Transverse colon (tissue), 4 donors: ENCODE measurements at regions not wholly inside any gene's neighbourhood (a gene's known extent, or its start where the extent isn't known, plus 50 kb on each side); places are given as distances from the start of the nearest gene placed in this dataset.

ENCODE experiments used
- DNase-seq: peaks from one replicate; pipeline ENCODE4 v3.0.0-alpha.2; 2019
- H3K27ac ChIP-seq, 4 donors: fragments of 200-600 bp; sonication (generic); 2 replicates each; pipeline ENCODE4 v1.5.1; 2016 to 2018; ENCODE audit warnings: inconsistent platforms in 4 of 4
- H3K27me3 ChIP-seq: fragments of 200-600 bp; sonication (generic); 2 replicates; pipeline ENCODE4 v1.5.1; 2017; ENCODE audit warnings: inconsistent platforms
- H3K36me3 ChIP-seq, 4 donors: fragments of 200-600 bp; sonication (generic); 2 replicates each; pipeline ENCODE4 v1.5.1; 2017 to 2019; ENCODE audit warnings: inconsistent platforms in 4 of 4
- H3K4me1 ChIP-seq, 4 donors: fragments of 200-600 bp; sonication (generic); 2 replicates each; pipeline ENCODE4 v1.5.1; 2017 to 2020; ENCODE audit warnings: inconsistent platforms in 4 of 4
- H3K4me3 ChIP-seq, 4 donors: fragments of 200-600 bp; sonication (generic); 1 replicate in 1 of 4; 2 replicates in 3 of 4; pipeline versions ENCODE4 v1.5.1 to v1.6.1; 2017 to 2019; ENCODE audit warnings: inconsistent platforms in 4 of 4
- H3K9me3 ChIP-seq, 2 donors: fragments of 200-600 bp; sonication (generic); 2 replicates each; pipeline ENCODE4 v1.5.1; 2017 to 2019; ENCODE audit warnings: inconsistent platforms in 2 of 2
- CTCF ChIP-seq, 5 experiments: fragments of 200-600 bp in 3 of 5; fragments of 450-650 bp in 2 of 5; sonication (generic) in 3 of 5; IDR thresholded peaks; 1 replicate in 2 of 5; 2 replicates in 3 of 5; pipeline ENCODE4 v1.5.1; 2016 to 2017; ENCODE audit warnings: antibody characterized with exemption in 5 of 5, inconsistent platforms in 3 of 5, mild to moderate bottlenecking in 2 of 5, moderate library complexity in 1 of 5
- EP300 ChIP-seq: sonication (generic); formaldehyde crosslinking; IDR thresholded peaks from one replicate; pipeline ENCODE4 v1.6.1; 2017; ENCODE audit warnings: antibody characterized with exemption, low read depth
- POLR2A ChIP-seq: fragments of 450-650 bp; IDR thresholded peaks from one replicate; pipeline ENCODE4 v1.6.1; 2016; ENCODE audit warnings: antibody characterized with exemption, mild to moderate bottlenecking, moderate library complexity
- POLR2AphosphoS5 ChIP-seq, 3 donors: sonication (generic); formaldehyde crosslinking; IDR thresholded peaks; one replicate each; pipeline ENCODE4 v1.6.1; 2016; ENCODE audit warnings: antibody characterized with exemption in 3 of 3
- WGBS, 2 donors: methylation state at CpG; one replicate each; pipeline ENCODE4 v1.1.5; 2018; ENCODE audit warnings: low coverage in 1 of 2; 5-methylcytosine and 5-hydroxymethylcytosine counted together
- in situ Hi-C, 4 donors: fragments of 200-750 bp; cut with MboI; loops; one replicate each; pipeline versions ENCODE4 v1.15.0 to v1.15.1; 2017; ENCODE audit warnings: low sequenced_read_pairs in 3 of 4, low pct_ligation_motif_present in 1 of 4, low pct_unique_long_range_greater_than_20kb in 1 of 4
- intact Hi-C: fragments of 100-400 bp; cut with DNase I; formaldehyde crosslinking; loops from one replicate; pipeline ENCODE4 v1.15.1; 2023; ENCODE audit warnings: low total_unique reads

DNA sequence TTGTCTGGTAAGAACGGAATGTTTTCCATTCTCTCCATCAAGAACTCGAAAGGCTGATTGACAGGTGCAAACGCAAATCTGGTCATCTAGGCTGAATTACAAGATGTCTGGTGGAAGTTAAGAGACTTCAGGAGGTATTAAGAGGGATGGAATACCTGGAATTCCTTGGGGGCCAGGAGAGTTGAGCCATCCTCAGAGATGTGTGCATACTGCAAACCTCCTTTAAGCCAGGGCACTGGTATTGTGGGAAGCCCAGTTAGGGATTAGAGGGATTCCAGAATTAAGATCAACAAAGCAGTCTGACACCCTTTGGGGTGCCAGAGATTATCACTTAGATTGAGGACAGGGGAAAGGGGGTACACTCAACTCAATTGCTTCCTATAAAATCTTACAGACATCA is 151.4 kb downstream of the VCX3A start:
- no peaks in the 10 kb centered on the region for H3K27me3 ChIP-seq
- no peaks in the 10 kb centered on the region for H3K36me3 ChIP-seq
- DNase-seq, result no peak
- no peak for TF ChIP-seq CTCF (IDR thresholded peaks at IDR 0.05)
- TF ChIP-seq POLR2AphosphoS5 (IDR thresholded peaks at IDR 0.05), result no peak
- no peak for TF ChIP-seq POLR2A
- no peak for TF ChIP-seq EP300
- in situ Hi-C loops, result no loop called here
- no peak overlapping the region for H3K4me3 ChIP-seq
- H3K9me3 ChIP-seq, result no peaks in the 10 kb centered on the region
- H3K27ac ChIP-seq, result no peak overlapping the region
- WGBS, 2 donors, result 67% methylated on average over 3 of the region's 3 CpGs; no CpG with 5 or more reads in 1 of the 2 donors
- intact Hi-C loops, result loop anchor here (10.0 kb wide), 1 partner anchor 49 kb away; no protein-coding TSS in a partner anchor
- H3K4me1 ChIP-seq, result no peaks in the 10 kb centered on the region

DNA sequence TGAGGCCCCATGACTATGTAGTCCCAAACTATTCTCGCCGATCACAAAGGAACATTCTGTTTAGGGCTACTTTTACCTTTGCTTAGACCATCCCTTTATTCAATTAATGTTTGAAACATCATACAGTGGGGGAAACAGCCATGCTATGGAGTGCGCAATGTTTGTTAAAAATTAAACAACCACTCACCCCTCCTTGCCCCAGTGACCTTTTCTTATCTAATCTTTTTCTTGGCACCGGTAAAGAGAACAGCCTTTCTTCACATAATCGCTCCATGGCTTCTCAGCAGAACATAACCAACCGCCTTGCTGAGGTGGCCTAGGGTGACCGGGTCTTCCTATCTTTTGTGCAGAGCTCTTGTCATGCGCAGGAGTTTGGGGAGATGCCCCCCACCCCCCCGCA is 152.6 kb downstream of the VCX3A start:
- WGBS, 2 donors, result 45% methylated on average over 5 to 9 of the region's 9 CpGs

GRCh38 chrX:6377103-6377764 is 148.6 kb upstream of the NLGN4X start:
- Histone ChIP-seq H3K27ac (no peak overlapping the region), H3K27me3 (no peaks in the 10 kb centered on the region), H3K4me3 (no peak overlapping the region), H3K4me1 (no peaks in the 10 kb centered on the region), H3K9me3 (no peaks in the 10 kb centered on the region), H3K36me3 (no peaks in the 10 kb centered on the region)
- in situ Hi-C loops (no loop called here), intact Hi-C loops (no loop called here)
- DNase-seq, result no peak
- WGBS, 2 donors, result 40 to 52% methylated on average over 1 to 3 of the region's 3 CpGs
- TF ChIP-seq POLR2A (no peak), POLR2AphosphoS5 (IDR thresholded peaks at IDR 0.05) (no peak), CTCF (IDR thresholded peaks at IDR 0.05) (no peak), EP300 (no peak)

More for the DNA sequence above, 152.6 kb downstream of the VCX3A start:
- H3K27me3 ChIP-seq, result no peaks in the 10 kb centered on the region
- TF ChIP-seq POLR2AphosphoS5 (IDR thresholded peaks at IDR 0.05), result no peak
- TF ChIP-seq EP300, result no peak
- no peak for TF ChIP-seq CTCF (IDR thresholded peaks at IDR 0.05)
- no peak for TF ChIP-seq POLR2A
- H3K27ac ChIP-seq, result no peak overlapping the region
- H3K4me3 ChIP-seq, result no peak overlapping the region
- no peaks in the 10 kb centered on the region for H3K4me1 ChIP-seq
- in situ Hi-C loops (no loop called here), intact Hi-C loops (loop anchor here (10.0 kb wide), 1 partner anchor 47 kb away; no protein-coding TSS in a partner anchor)
- no peaks in the 10 kb centered on the region for H3K9me3 ChIP-seq
- no peak for DNase-seq
- H3K36me3 ChIP-seq, result no peaks in the 10 kb centered on the region

GRCh38 chrX:6374556-6374955 is 145.9 kb upstream of the NLGN4X start:
- WGBS, 2 donors, result 82% methylated on average over 10 of the region's 10 CpGs; no CpG with 5 or more reads in 1 of the 2 donors
- intact Hi-C loops (no loop called here), in situ Hi-C loops (no loop called here)
- H3K27me3 ChIP-seq, result no peaks in the 10 kb centered on the region
- no peaks in the 10 kb centered on the region for H3K4me1 ChIP-seq
- TF ChIP-seq CTCF (IDR thresholded peaks at IDR 0.05), result no peak
- no peak for DNase-seq
- no peak overlapping the region for H3K27ac ChIP-seq
- H3K36me3 ChIP-seq, result no peaks in the 10 kb centered on the region
- H3K4me3 ChIP-seq, result no peak overlapping the region
- no peaks in the 10 kb centered on the region for H3K9me3 ChIP-seq
